NCI-H446 (cell line): ENCODE measurements at regions not wholly inside any gene's neighbourhood (a gene's known extent, or its start where the extent isn't known, plus 50 kb on each side); places are given as distances from the start of the nearest gene placed in this dataset.
"Not testable (repeated sequence)": the region's sequence is repeated elsewhere in the genome, so short reads cannot be mapped to it uniquely, and the experiment has no call there.

ENCODE experiments used
- DNase-seq, 2 experiments: peaks; one replicate each; lab custom pipeline; 2025; lab: John Stamatoyannopoulos, UW

GRCh38 chr18:39168723-39169122 lies 1603.1 kb upstream of the CELF4 start:
- DNase-seq, result no peak

GRCh38 chr18:39167990-39168389 lies 1602.4 kb upstream of the CELF4 start:
- DNase-seq, result no peak

GRCh38 chr18:39166776-39167175 lies 1601.2 kb upstream of the CELF4 start:
- DNase-seq, result no peak

GRCh38 chr18:39162013-39162827 lies 1596.6 kb upstream of the CELF4 start:
- DNase-seq, result no peak

GRCh38 chr18:39149211-39149806 lies 1583.7 kb upstream of the CELF4 start:
- DNase-seq, result no peak

- no peak for DNase-seq
Measured at GRCh38 chr18:39134255-39134654, 1568.7 kb upstream of the CELF4 start.

- DNase-seq, result not testable (repeated sequence)
Measured at GRCh38 chr18:39127538-39127937, 1561.9 kb upstream of the CELF4 start.

- DNase-seq, result no peak
Measured at GRCh38 chr18:39113790-39114189, 1548.2 kb upstream of the CELF4 start.

- DNase-seq, result no peak
Measured at GRCh38 chr18:39105104-39105503, 1539.5 kb upstream of the CELF4 start.

GRCh38 chr18:39072970-39073369 lies 1507.4 kb upstream of the CELF4 start:
- DNase-seq, result no peak

- no peak for DNase-seq
Measured at GRCh38 chr18:39062426-39062825, 1496.8 kb upstream of the CELF4 start.

- peak in 1 of 2 experiments; percentile 27 for DNase-seq
Measured at GRCh38 chr18:39058386-39059000, 1492.9 kb upstream of the CELF4 start.

- peak in 1 of 2 experiments; percentile 1 for DNase-seq
Measured at GRCh38 chr18:39057423-39058064, 1491.9 kb upstream of the CELF4 start.

GRCh38 chr18:39053571-39053970 lies 1488.0 kb upstream of the CELF4 start:
- peak in 1 of 2 experiments; percentile 15 for DNase-seq

GRCh38 chr18:39051013-39051412 lies 1485.4 kb upstream of the CELF4 start:
- no peak for DNase-seq

GRCh38 chr18:39039813-39040212 lies 1474.2 kb upstream of the CELF4 start:
- peak in 1 of 2 experiments; percentile 16 for DNase-seq

GRCh38 chr18:39037925-39038324 lies 1472.3 kb upstream of the CELF4 start:
- DNase-seq, result peak in 1 of 2 experiments; percentile 19

GRCh38 chr18:39033312-39033711 lies 1467.7 kb upstream of the CELF4 start:
- no peak for DNase-seq

- DNase-seq, result no peak
Measured at GRCh38 chr18:39031647-39032046, 1466.0 kb upstream of the CELF4 start.

- DNase-seq, result no peak
Measured at GRCh38 chr18:39030124-39030655, 1464.6 kb upstream of the CELF4 start.

GRCh38 chr18:39025531-39025930 lies 1459.9 kb upstream of the CELF4 start:
- DNase-seq, result no peak

GRCh38 chr18:39019989-39020388 lies 1454.4 kb upstream of the CELF4 start:
- DNase-seq, result no peak
